ENCODE measurements at regions not wholly inside any gene's neighbourhood (a gene's known extent, or its start where the extent isn't known, plus 50 kb on each side); places are given as distances from the start of the nearest gene placed in this dataset.

- TF ChIP-seq POLR2AphosphoS5 (IDR thresholded peaks at IDR 0.05; ENCODE audit: low read depth, low read length) (no peak), POLR2A (IDR thresholded peaks at IDR 0.05; ENCODE audit: low read depth, low read length) (no peak), SPI1 (IDR thresholded peaks at IDR 0.05; ENCODE audit: low read depth, low read length) (no peak)
These were observed 1241.9 kb downstream of the UQCRFS1 start for GRCh38 chr19:27971071-27971470.

Measured in GM12891 (cell line).